CD4-positive, alpha-beta T cell treated with Interleukin-15 for 1 hour (primary cell): ENCODE measurements at regions not wholly inside any gene's neighbourhood (a gene's known extent, or its start where the extent isn't known, plus 50 kb on each side); places are given as distances from the start of the nearest gene placed in this dataset.
"Not testable (repeated sequence)": the region's sequence is repeated elsewhere in the genome, so short reads cannot be mapped to it uniquely, and the experiment has no call there.

Experiments
- DNase-seq: peaks from one replicate; pipeline ENCODE4 v3.0.0-alpha.2; 2020

GRCh38 chr2:193219413-193219812 is 1024.7 kb upstream of the TMEFF2 start:
- no peak for DNase-seq

- DNase-seq = no peak
Observed at GRCh38 chr2:193201583-193201982, 1006.9 kb upstream of the TMEFF2 start.

GRCh38 chr2:193199322-193199721 is 1004.6 kb upstream of the TMEFF2 start:
- no peak for DNase-seq

- no peak for DNase-seq
Observed at GRCh38 chr2:193187816-193188215, 993.1 kb upstream of the TMEFF2 start.

GRCh38 chr2:193170981-193171380 is 976.2 kb upstream of the TMEFF2 start:
- DNase-seq = not testable (repeated sequence)

- no peak for DNase-seq
Observed at GRCh38 chr2:193156480-193156879, 961.7 kb upstream of the TMEFF2 start.

GRCh38 chr2:193154076-193154475 is 959.3 kb upstream of the TMEFF2 start:
- no peak for DNase-seq

- no peak for DNase-seq
Observed at GRCh38 chr2:193153576-193153975, 958.8 kb upstream of the TMEFF2 start.

- not testable (repeated sequence) for DNase-seq
Observed at GRCh38 chr2:193142467-193142866, 947.7 kb upstream of the TMEFF2 start.

- no peak for DNase-seq
Observed at GRCh38 chr2:193141998-193142397, 947.3 kb upstream of the TMEFF2 start.

- DNase-seq = not testable (repeated sequence)
Observed at GRCh38 chr2:193140895-193141294, 946.2 kb upstream of the TMEFF2 start.

GRCh38 chr2:193124815-193125214 is 930.1 kb upstream of the TMEFF2 start:
- no peak for DNase-seq

GRCh38 chr2:193114827-193115226 is 920.1 kb upstream of the TMEFF2 start:
- no peak for DNase-seq

GRCh38 chr2:193112986-193113385 is 918.3 kb upstream of the TMEFF2 start:
- no peak for DNase-seq

GRCh38 chr2:193103064-193103463 is 908.3 kb upstream of the TMEFF2 start:
- DNase-seq = no peak

GRCh38 chr2:193101591-193101990 is 906.9 kb upstream of the TMEFF2 start:
- DNase-seq = no peak

- DNase-seq = no peak
Observed at GRCh38 chr2:193088026-193088425, 893.3 kb upstream of the TMEFF2 start.

GRCh38 chr2:193076995-193077394 is 882.3 kb upstream of the TMEFF2 start:
- DNase-seq = no peak

GRCh38 chr2:193074933-193075332 is 880.2 kb upstream of the TMEFF2 start:
- DNase-seq = no peak

GRCh38 chr2:193072647-193073046 is 877.9 kb upstream of the TMEFF2 start:
- no peak for DNase-seq

GRCh38 chr2:193025556-193025955 is 830.8 kb upstream of the TMEFF2 start:
- not testable (repeated sequence) for DNase-seq

- DNase-seq = no peak
Observed at GRCh38 chr2:193024791-193025190, 830.1 kb upstream of the TMEFF2 start.

- DNase-seq = no peak
Observed at GRCh38 chr2:193011870-193012269, 817.1 kb upstream of the TMEFF2 start.

GRCh38 chr2:192993059-192993458 is 798.3 kb upstream of the TMEFF2 start:
- no peak for DNase-seq

GRCh38 chr2:192983173-192983572 is 788.4 kb upstream of the TMEFF2 start:
- DNase-seq = no peak

GRCh38 chr2:192978395-192978794 is 783.7 kb upstream of the TMEFF2 start:
- DNase-seq = no peak
